GM23248 (cell line): ENCODE measurements at regions not wholly inside any gene's neighbourhood (a gene's known extent, or its start where the extent isn't known, plus 50 kb on each side); places are given as distances from the start of the nearest gene placed in this dataset.

Experiments
- DNase-seq: peaks from one replicate; pipeline ENCODE4 v3.0.0-alpha.2; 2015
- H2AFZ ChIP-seq: fragments of 200-600 bp; sonication (generic); 2 replicates; pipeline ENCODE4 v1.6.1; 2016; ENCODE audit warnings: antibody characterized with exemption
- H3F3A ChIP-seq: fragments of 200-600 bp; sonication (generic); 2 replicates; pipeline ENCODE4 v1.6.1; 2016; ENCODE audit warnings: mild to moderate bottlenecking, antibody characterized with exemption, mixed run types; ENCODE audit not compliant: insufficient read depth
- H3K27ac ChIP-seq: fragments of 200-600 bp; sonication (generic); 2 replicates; pipeline ENCODE4 v1.5.1; 2016; ENCODE audit warnings: mild to moderate bottlenecking
- H3K27me3 ChIP-seq: fragments of 200-600 bp; sonication (generic); replicated peaks from 2 replicates; pipeline ENCODE4 v1.6.1; 2016; ENCODE audit warnings: mild to moderate bottlenecking; ENCODE audit not compliant: insufficient read depth
- H3K36me3 ChIP-seq: fragments of 200-600 bp; sonication (generic); 2 replicates; pipeline ENCODE4 v1.6.1; 2016; ENCODE audit warnings: low read depth, mild to moderate bottlenecking
- H3K4me1 ChIP-seq: fragments of 200-600 bp; sonication (generic); 2 replicates; pipeline ENCODE4 v1.6.1; 2016; ENCODE audit warnings: mild to moderate bottlenecking; ENCODE audit not compliant: insufficient read depth
- H3K4me2 ChIP-seq: fragments of 200-600 bp; sonication (generic); one replicate; pipeline ENCODE4 v1.6.1; 2016; ENCODE audit warnings: mild to moderate bottlenecking; ENCODE audit not compliant: unreplicated experiment
- H3K4me3 ChIP-seq: fragments of 200-600 bp; sonication (generic); 2 replicates; pipeline ENCODE4 v1.5.1; 2016; ENCODE audit warnings: mild to moderate bottlenecking
- H3K79me2 ChIP-seq: fragments of 200-600 bp; sonication (generic); 2 replicates; pipeline ENCODE4 v1.6.1; 2016; ENCODE audit warnings: mild to moderate bottlenecking; ENCODE audit not compliant: insufficient read depth
- H3K9ac ChIP-seq: fragments of 200-600 bp; sonication (generic); 2 replicates; pipeline ENCODE4 v1.6.1; 2016; ENCODE audit warnings: mild to moderate bottlenecking
- H3K9me2 ChIP-seq: fragments of 200-600 bp; sonication (generic); 2 replicates; pipeline ENCODE4 v1.6.1; 2016; ENCODE audit warnings: mixed run types, mild to moderate bottlenecking, moderate library complexity; ENCODE audit not compliant: insufficient read depth
- H3K9me3 ChIP-seq: fragments of 200-600 bp; sonication (generic); one replicate; pipeline ENCODE4 v1.6.1; 2017; ENCODE audit warnings: low read depth
- H4K20me1 ChIP-seq: fragments of 200-600 bp; sonication (generic); 2 replicates; pipeline ENCODE4 v1.6.0; 2016; ENCODE audit not compliant: insufficient read depth
- EZH2 ChIP-seq: fragments of 200-600 bp; sonication (generic); IDR thresholded peaks from 2 replicates; pipeline ENCODE4 v1.6.1; 2018; ENCODE audit warnings: antibody characterized with exemption, mild to moderate bottlenecking; ENCODE audit not compliant: insufficient read depth, poor library complexity, severe bottlenecking
- EZH2phosphoT487 ChIP-seq: fragments of 200-600 bp; sonication (generic); IDR thresholded peaks from 2 replicates; pipeline ENCODE4 v1.6.1; 2018; ENCODE audit warnings: antibody characterized with exemption, moderate library complexity, mild to moderate bottlenecking, low read depth; ENCODE audit not compliant: insufficient read depth
- WGBS, 2 experiments: methylation state at CpG; one replicate each; pipeline ENCODE4 v1.1.6; 2015 to 2017; ENCODE audit warnings: low lambda C conversion rate in 2 of 2, low coverage in 1 of 2; ENCODE audit errors: missing lambda C conversion rate in 2 of 2; 5-methylcytosine and 5-hydroxymethylcytosine counted together
- in situ Hi-C: fragments of 300-500 bp; cut with MboI; formaldehyde crosslinking; loops from 2 replicates; pipeline ENCODE4 v1.15.0; 2020

DNA sequence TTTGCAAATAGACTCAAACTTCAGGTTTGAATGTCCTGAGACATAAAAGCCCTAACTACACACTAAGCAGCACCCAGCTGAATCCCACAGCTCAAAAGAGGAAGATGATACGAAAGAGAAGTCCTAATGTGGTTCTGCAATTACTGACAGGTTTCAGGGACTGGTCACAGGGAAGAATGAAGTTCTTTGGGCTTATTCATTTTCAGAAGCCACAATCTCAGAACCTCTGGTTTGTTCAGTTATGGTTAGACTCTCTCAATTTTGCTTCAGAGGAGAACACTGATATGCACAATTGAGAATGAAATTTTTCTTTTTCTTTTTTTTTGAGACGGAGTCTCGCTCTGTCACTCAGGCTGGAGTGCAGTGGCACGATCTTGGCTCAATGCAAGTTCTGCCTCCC lies 94.6 kb upstream of the FAM180A start:
- peak overlapping the region; percentile 57 for H2AFZ ChIP-seq
- H3K36me3 ChIP-seq = no peaks in the 10 kb centered on the region
- DNase-seq = peak; percentile 25
- no peaks in the 10 kb centered on the region for H3K9me2 ChIP-seq
- TF ChIP-seq EZH2phosphoT487 (no peak), EZH2 (no peak)
- no peaks in the 10 kb centered on the region for H3K9me3 ChIP-seq
- H3K27me3 ChIP-seq = no peaks in the 10 kb centered on the region
- H3F3A ChIP-seq = no peaks in the 10 kb centered on the region
- H3K4me3 ChIP-seq = no peak overlapping the region
- no peak overlapping the region for H3K27ac ChIP-seq
- in situ Hi-C loops = no loop called here
- H4K20me1 ChIP-seq = no peaks in the 10 kb centered on the region
- no peak overlapping the region for H3K4me2 ChIP-seq
- peaks cover 10% of the 10 kb centered on the region for H3K4me1 ChIP-seq
- H3K9ac ChIP-seq = no peak overlapping the region
- H3K79me2 ChIP-seq = no peaks in the 10 kb centered on the region
- 80 to 84% methylated on average over 4 of the region's 4 CpGs for WGBS, 2 experiments

DNA sequence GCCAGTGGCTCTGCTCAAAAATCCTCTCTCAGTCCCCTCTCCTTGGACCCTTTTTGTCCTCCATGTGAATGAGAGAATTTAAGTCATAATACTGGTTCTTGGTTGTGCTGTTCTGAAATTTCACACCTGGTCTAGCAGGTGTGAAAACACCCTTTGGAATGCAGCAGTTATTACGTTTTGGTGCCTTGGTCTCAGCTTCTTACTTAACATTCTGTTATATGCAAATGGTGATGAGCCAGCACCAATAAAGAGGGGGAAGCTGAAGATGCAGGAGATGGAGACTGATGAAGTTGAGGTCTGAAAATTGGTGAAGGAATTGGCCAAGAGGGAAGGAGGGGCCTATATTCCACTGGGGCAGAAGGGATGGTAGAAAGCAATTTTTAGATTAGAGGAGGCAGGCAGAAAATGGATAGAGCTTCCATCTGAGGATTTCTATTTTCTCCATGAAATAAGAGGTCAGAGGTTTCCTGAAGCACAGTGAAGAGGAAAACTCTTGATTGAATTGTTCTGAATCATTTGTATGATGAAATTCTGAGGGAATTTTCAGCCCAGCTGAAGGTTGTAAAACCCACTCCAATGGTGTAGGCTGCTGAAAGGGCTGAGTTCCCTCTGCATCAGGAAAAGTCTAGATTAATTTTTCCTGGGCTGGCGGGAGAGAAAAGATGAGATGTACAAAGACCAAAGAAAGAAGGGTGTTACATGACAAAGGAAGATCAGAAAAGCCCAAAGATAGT lies 94.0 kb upstream of the FAM180A start:
- Histone ChIP-seq H3K27me3 (no peaks in the 10 kb centered on the region), H3K9me2 (no peaks in the 10 kb centered on the region), H3K27ac (no peak overlapping the region), H3K4me3 (no peak overlapping the region), H3K4me2 (no peak overlapping the region), H3K79me2 (no peaks in the 10 kb centered on the region), H2AFZ (peak overlapping the region; percentile 57), H3F3A (no peaks in the 10 kb centered on the region), H3K36me3 (no peaks in the 10 kb centered on the region), H3K4me1 (peaks cover 10% of the 10 kb centered on the region), H3K9me3 (no peaks in the 10 kb centered on the region), H4K20me1 (no peaks in the 10 kb centered on the region), H3K9ac (no peak overlapping the region)
- in situ Hi-C loops = no loop called here
- TF ChIP-seq EZH2 (no peak), EZH2phosphoT487 (no peak)
- DNase-seq = peak; percentile 51
- 59% methylated on average over 2 of the region's 2 CpGs for WGBS, 2 experiments

DNA sequence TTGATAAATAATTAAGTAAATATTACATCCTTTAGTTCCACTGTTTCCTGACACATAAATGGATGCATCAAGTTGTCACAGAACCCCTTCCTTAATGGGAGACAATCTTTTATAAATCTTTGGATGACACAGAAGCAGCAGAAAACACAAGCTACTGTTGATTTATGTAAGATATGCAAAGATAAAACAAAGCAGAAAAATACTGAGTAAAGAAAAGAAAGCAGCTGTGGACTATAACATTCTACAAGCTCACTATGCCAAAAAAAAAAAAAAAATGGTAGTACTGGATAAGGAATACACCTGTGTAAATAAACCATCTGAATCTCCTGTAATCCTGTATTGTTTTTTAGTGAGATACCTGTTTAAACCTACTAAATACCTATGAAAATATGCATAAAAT lies 92.0 kb upstream of the FAM180A start:
- Histone ChIP-seq H2AFZ (no peak overlapping the region), H3K9me2 (no peaks in the 10 kb centered on the region), H3K4me1 (peaks cover 10% of the 10 kb centered on the region)

DNA sequence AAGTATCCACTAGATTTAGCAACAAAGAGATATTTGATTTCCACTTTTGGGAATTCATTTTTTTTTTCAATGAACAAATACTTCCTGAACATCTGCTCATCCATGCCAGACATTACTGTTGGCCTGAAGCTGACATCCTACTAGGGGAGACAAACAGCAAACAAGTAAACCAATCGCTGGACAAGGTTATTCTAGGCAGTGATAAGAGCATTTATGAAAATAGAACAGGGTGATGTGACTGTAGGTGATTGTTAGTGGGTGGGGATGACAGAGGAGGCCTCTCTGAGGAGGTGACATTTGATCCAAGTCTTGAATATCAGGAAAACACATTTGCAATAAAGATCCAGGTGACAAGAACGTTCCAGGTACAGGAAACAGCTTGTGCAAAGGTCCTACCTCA lies 89.1 kb upstream of the FAM180A start:
- Histone ChIP-seq H3K4me2 (no peak overlapping the region), H3K27ac (no peak overlapping the region), H3K9me3 (no peaks in the 10 kb centered on the region), H4K20me1 (no peaks in the 10 kb centered on the region), H3K4me3 (no peak overlapping the region), H3K27me3 (no peaks in the 10 kb centered on the region), H3K79me2 (no peaks in the 10 kb centered on the region), H3K36me3 (no peaks in the 10 kb centered on the region), H3K9ac (no peak overlapping the region), H3K4me1 (peaks cover 4% of the 10 kb centered on the region; the same call in 1 of the 2 replicates), H3K9me2 (no peaks in the 10 kb centered on the region), H3F3A (no peaks in the 10 kb centered on the region), H2AFZ (no peak overlapping the region)
- no peak for DNase-seq
- in situ Hi-C loops = no loop called here
- TF ChIP-seq EZH2 (no peak), EZH2phosphoT487 (no peak)
- 46 to 47% methylated on average over 2 of the region's 2 CpGs for WGBS, 2 experiments

More for the DNA sequence above, 92.0 kb upstream of the FAM180A start:
- TF ChIP-seq EZH2phosphoT487 (no peak), EZH2 (no peak)
- H3F3A ChIP-seq = no peaks in the 10 kb centered on the region
- no peaks in the 10 kb centered on the region for H3K36me3 ChIP-seq
- no peak overlapping the region for H3K27ac ChIP-seq
- DNase-seq = no peak
- no peak overlapping the region for H3K9ac ChIP-seq
- no peaks in the 10 kb centered on the region for H3K27me3 ChIP-seq
- H3K4me2 ChIP-seq = no peak overlapping the region
- in situ Hi-C loops = no loop called here
- no peaks in the 10 kb centered on the region for H3K79me2 ChIP-seq
- no peak overlapping the region for H3K4me3 ChIP-seq
- no peaks in the 10 kb centered on the region for H4K20me1 ChIP-seq
- H3K9me3 ChIP-seq = no peaks in the 10 kb centered on the region

DNA sequence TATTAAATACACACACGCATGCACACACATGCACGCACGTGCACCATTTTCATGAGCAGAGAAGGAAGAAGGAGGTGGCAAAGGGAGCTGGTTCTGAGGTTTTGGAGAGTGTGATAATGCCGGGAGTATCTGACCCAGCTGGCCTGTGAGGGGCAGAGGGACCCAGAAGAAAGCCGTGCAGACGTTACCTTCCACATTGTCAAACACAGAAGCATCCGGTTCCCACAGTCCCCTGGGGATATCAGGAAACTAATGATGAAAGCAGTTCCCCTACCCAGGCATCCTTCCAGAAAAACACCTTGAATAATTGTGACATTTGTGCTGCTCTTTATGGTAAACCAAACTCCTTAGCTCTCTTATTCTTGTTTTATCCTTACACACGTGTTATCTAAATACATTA lies 85.7 kb upstream of the FAM180A start:
- 33 to 35% methylated on average over 8 of the region's 8 CpGs for WGBS, 2 experiments
- no peaks in the 10 kb centered on the region for H3K79me2 ChIP-seq
- H3K27me3 ChIP-seq = no peaks in the 10 kb centered on the region
- no peak for DNase-seq
- no peak overlapping the region for H3K27ac ChIP-seq
- no peak overlapping the region for H3K9ac ChIP-seq
- H3K4me2 ChIP-seq = no peak overlapping the region
- in situ Hi-C loops = no loop called here
- TF ChIP-seq EZH2 (no peak), EZH2phosphoT487 (no peak)
- no peaks in the 10 kb centered on the region for H3K9me3 ChIP-seq
- H4K20me1 ChIP-seq = no peaks in the 10 kb centered on the region
- no peaks in the 10 kb centered on the region for H3K9me2 ChIP-seq
- H3K36me3 ChIP-seq = no peaks in the 10 kb centered on the region
- no peaks in the 10 kb centered on the region for H3F3A ChIP-seq
- no peaks in the 10 kb centered on the region for H3K4me1 ChIP-seq
- no peak overlapping the region for H3K4me3 ChIP-seq
- H2AFZ ChIP-seq = no peak overlapping the region
